Right ventricle myocardium superior (tissue), 1 donor: ENCODE measurements at regions not wholly inside any gene's neighbourhood (a gene's known extent, or its start where the extent isn't known, plus 50 kb on each side); places are given as distances from the start of the nearest gene placed in this dataset.
"Not testable (repeated sequence)": the region's sequence is repeated elsewhere in the genome, so short reads cannot be mapped to it uniquely, and the experiment has no call there.

Experiments
- ATAC-seq: fragments of 200-7000 bp; cut with Tn5 transposase; one replicate; pipeline ENCODE4 v1.9.1; 2020; ENCODE audit warnings: mild to moderate bottlenecking; ENCODE audit not compliant: poor library complexity
- DNase-seq: peaks from one replicate; pipeline ENCODE4 v3.0.0-alpha.2; 2020
- intact Hi-C: fragments of 100-400 bp; cut with DNase I; formaldehyde crosslinking; loops from one replicate; pipeline ENCODE4 v1.11.2; 2022
- donor health status: DM: no; HTN: yes; CAD: no; lungs with severe emphysema.

DNA sequence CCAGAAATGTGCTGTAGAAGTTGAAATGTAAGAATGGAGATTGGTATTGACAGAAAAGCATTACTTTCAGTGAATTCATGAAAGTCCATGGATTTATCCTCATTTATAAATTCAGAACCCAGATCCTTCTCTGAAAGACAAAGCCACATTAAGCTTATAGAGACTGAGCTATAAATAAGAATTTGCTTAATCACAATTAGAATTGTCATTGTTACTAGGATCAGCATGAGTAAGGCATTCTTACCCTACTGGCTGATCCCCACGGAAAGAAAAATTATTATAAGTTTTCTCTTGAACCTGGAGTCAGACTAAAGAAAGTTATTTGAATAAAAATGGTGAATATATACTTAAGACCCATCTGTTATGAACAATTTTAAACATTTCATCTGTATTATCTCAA is 199.2 kb upstream of the DTNA start:
- ATAC-seq = no peak
- intact Hi-C loops = no loop called here
- DNase-seq = no peak

- DNase-seq = no peak
- no peak for ATAC-seq
Measured at GRCh38 chr18:34511435-34511834, 198.7 kb upstream of the DTNA start.

DNA sequence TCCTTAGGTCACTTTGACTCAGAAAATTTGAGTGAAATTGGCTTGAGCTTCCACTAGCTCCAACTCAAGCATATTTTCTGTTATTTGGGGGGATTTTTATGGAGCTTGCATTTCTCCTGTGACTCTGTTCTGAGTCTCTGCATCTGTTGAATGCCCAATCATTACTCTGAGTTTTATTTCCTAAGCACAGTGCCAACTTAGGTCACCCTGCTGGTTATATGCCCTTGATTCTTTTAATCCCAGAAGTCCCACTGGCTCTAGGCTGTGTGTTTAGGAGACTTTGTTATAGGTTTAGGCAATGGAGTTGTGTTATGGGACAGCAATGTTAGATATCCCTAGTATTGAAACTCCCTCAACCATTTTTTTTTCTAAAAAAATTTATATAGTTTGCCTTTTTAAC is 198.2 kb upstream of the DTNA start:
- DNase-seq (no peak), ATAC-seq (peak; percentile 62)
- intact Hi-C loops = no loop called here

More at GRCh38 chr18:34511435-34511834, 198.7 kb upstream of the DTNA start:
- intact Hi-C loops = no loop called here

DNA sequence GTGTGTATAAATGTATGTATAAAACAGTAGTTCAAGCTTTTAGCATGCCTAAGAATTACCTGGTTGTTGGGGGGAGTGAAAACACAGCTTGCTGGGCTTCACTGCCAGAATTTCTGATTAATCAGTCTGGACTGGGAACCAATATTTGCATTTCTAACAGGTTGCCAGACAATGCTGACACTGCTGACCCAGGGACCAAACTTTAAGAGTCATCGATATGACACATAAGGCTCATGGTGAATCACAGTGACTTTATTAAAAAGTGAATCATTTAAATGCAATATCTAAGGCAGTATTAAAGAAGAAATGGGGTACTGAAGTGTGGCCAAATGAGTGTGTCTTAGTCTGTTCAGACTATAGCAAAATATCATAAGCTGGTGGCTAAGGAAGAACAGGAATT is 195.9 kb upstream of the DTNA start:
- intact Hi-C loops = no loop called here
- DNase-seq = no peak
- no peak for ATAC-seq

- ATAC-seq (no peak), DNase-seq (no peak)
- intact Hi-C loops = no loop called here
Measured at GRCh38 chr18:34514957-34515356, 195.1 kb upstream of the DTNA start.

GRCh38 chr18:34516355-34516754 is 193.7 kb upstream of the DTNA start:
- ATAC-seq, intact Hi-C loops, DNase-seq: not testable (repeated sequence)

DNA sequence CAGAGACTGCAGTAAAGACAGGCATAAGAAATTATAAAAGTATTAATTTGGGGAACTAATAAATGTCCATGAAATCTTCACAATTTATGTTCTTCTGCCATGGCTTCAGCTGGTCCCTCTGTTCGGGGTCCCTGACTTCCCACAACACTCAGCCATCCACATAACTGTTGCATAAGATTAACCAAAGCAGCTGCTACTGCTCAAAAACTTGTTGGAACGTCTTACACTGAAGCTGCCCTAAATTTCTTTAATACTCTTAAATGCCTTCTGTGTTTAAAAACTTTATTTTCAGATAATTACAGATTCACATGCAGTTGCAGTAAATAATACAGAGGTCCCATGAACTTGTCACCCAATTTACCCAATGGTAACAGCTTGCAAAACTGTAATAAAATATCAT is 193.1 kb upstream of the DTNA start:
- ATAC-seq, intact Hi-C loops, DNase-seq: not testable (repeated sequence)

DNA sequence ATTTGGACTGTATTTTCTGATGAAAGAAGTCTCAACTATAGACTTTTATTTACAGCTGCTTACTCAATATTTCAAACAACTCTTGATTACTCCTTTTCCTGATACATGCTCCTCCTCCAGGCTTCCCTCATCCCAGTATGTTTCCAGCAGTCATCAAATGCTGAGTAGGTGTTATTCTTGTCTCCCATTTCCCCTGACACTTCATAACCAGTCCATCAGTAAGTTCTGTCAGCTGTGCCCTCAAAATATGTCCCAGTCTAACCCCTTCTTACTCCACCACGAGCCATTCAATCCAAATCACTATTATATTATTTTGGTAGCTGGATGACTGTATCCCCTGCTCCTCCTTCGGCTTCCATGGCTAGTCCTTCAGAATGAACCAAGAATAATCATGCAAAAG is 189.1 kb upstream of the DTNA start:
- ATAC-seq (no peak), DNase-seq (no peak)
- intact Hi-C loops = no loop called here

- peak; percentile 22 for ATAC-seq
- DNase-seq = no peak
- intact Hi-C loops = no loop called here
Measured at GRCh38 chr18:34522603-34523002, 187.5 kb upstream of the DTNA start.

DNA sequence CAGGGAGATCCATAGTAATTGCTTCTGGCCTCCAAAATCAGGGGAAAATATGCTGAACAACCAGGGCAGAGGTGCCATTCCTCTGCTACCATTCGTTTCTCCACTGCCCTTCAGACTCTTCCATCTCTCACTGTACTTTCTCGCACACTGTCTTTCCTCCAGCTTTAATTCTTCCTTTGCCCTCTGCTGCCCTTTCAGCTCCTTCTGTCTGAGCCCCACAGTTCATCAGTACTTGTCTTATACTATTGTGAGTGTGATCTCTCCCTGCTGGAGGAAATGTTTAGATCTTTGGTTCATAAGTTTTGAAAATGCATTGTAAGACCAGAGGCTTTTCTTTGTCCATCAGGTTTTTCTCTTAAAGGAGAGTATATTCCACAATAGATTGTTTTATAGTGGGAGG is 184.9 kb upstream of the DTNA start:
- no peak for ATAC-seq

DNA sequence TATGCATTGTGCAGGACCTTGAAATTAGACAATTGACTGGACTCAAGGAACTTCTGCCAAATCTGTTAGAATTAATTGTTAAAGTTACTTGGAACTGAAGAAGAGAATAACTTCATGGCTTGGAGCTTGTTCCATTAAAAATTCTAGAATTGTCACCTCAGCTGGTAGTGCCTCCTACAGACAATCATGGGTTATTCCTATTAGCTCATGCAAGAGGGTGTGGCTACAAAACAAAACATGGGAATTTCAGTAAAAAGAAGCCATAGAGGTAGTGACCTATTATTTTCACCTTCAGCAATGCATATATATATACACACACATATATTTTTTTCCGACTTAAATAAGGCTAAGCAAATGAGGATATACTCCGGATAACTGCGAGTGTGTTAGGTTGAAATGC is 181.9 kb upstream of the DTNA start:
- DNase-seq (no peak), ATAC-seq (no peak)
- intact Hi-C loops = no loop called here

More for the DNA sequence above, 184.9 kb upstream of the DTNA start:
- intact Hi-C loops = no loop called here
- DNase-seq = no peak

DNA sequence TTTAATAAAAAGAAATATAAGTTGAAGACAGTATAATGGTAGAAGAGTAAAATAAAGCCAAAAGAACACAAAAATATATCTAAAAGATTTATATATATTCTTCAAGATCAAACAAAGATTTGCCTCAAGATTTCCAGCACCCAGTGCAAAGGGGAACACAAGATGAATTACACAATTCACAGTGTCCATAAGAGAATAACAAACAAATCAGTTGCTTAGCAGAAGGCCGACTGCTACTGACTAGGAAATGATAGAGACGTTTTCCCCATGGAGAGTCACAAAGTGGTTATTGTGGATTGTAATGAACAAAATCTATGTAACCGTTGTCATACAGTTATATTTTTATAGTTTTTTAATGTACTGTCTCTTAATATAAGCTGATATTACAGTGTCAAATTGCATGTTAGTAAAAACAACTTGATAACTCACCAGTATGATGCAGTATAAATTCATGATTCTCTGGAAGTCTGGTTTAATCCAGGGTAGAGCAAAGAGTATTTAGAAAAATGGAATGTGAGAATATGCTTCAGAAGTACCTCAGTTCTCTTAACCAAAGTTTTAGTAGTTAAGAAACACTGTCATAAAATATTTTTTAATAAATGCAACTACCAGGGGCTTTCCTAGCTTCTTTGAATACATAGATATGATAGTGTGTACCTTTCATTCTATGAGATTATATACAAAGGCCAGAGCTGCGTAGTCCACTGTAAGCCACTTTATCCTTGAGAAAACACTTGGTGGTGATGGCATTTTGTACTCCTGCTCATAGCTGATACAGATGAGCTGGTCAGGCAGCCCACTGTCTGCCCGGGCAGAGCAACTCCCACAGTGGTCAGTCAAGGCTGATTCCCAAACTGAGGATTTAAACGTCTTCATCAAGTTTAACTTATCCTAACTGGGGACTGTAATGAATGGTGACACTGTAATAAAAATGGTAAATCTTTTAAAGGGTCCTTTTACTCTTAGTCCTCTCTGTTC is 180.5 kb upstream of the DTNA start:
- ATAC-seq = peak; percentile 87

GRCh38 chr18:34531110-34531509 is 179.0 kb upstream of the DTNA start:
- no peak for ATAC-seq
- intact Hi-C loops = no loop called here
- DNase-seq = no peak

More for the DNA sequence above, 180.5 kb upstream of the DTNA start:
- no peak for DNase-seq
- intact Hi-C loops = no loop called here

DNA sequence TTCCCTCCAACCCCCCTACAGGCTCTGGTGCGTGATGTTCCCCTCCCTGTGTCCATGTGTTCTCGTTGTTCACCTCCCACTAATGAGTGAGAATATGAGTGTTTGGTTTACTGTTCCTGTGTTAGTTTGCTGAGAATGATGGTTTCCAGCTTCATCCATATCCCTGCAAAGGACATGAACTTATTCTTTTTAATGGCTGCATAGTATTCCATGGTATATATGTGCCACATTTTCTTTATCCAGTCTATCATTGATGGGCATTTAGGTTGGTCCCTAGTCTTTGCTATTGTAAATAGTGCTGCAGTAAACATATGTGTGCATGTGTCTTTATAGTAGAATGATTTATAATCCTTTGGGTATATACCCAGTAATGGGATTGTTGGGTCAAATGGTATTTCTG is 175.5 kb upstream of the DTNA start:
- intact Hi-C loops, DNase-seq, ATAC-seq: not testable (repeated sequence)

DNA sequence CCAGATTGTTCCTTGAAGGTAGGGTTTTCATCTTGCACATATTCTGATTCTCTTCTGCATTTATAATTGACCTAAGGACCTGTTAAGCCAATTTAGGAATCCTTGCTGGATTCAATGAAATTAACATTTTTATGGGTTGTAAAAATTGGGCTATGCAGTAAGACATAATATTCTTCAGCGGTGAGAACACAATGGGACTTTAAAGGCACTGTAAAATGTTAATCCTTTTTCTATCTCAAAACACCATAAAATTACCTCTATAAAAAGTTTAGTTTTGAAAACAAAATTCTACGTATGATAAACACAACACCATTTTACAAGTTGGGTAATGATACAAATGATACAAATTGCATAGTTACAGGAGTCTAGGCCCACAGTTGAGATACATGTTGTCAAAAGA is 169.2 kb upstream of the DTNA start:
- DNase-seq = no peak
- ATAC-seq = no peak
- intact Hi-C loops = no loop called here

GRCh38 chr18:34542625-34543024 is 167.5 kb upstream of the DTNA start:
- intact Hi-C loops = no loop called here
- DNase-seq (no peak), ATAC-seq (no peak)

GRCh38 chr18:34543356-34543755 is 166.7 kb upstream of the DTNA start:
- ATAC-seq (no peak), DNase-seq (no peak)
- intact Hi-C loops = no loop called here

- intact Hi-C loops = no loop called here
- DNase-seq = no peak
- no peak for ATAC-seq
Measured at GRCh38 chr18:34543945-34544344, 166.2 kb upstream of the DTNA start.

DNA sequence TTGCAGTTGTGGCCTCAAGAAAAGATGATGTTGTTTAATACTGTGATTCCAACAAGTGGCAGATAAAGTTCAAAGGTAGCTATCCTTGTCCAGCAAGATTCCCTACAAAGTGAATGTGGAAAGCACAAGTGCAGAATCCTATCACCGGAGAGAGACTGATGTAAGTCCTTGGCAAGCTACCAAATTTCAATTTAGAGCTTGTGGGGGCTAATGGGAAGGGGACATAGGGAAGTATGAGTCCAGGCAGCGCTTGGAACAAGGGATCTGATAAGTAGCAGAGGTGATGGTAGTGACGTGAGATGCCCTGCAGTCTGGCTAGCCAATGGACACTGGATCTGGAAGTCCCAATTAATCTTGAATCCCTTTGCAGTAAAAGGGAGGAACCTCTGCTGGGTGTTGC is 165.2 kb upstream of the DTNA start:
- ATAC-seq = no peak
- no peak for DNase-seq
- intact Hi-C loops = no loop called here

GRCh38 chr18:34548120-34548972 is 161.8 kb upstream of the DTNA start:
- intact Hi-C loops = no loop called here

More at GRCh38 chr18:34548120-34548972, 161.8 kb upstream of the DTNA start:
- no peak for ATAC-seq
- no peak for DNase-seq
